Upper lobe of left lung (tissue), 4 donors: ENCODE measurements at regions not wholly inside any gene's neighbourhood (a gene's known extent, or its start where the extent isn't known, plus 50 kb on each side); places are given as distances from the start of the nearest gene placed in this dataset.

Source experiments
- CTCF ChIP-seq, 6 experiments: fragments of 450-650 bp in 4 of 6; fragments of 200-600 bp in 2 of 6; sonication (generic) in 2 of 6; IDR thresholded peaks; one replicate each; pipeline ENCODE4 v1.5.1; 2016 to 2019; ENCODE audit warnings: antibody characterized with exemption in 6 of 6
- EP300 ChIP-seq, 4 donors: sonication (generic); formaldehyde crosslinking; IDR thresholded peaks; one replicate each; pipeline ENCODE4 v1.5.1; 2017; ENCODE audit warnings: antibody characterized with exemption in 4 of 4, control low read depth in 2 of 4
- POLR2A ChIP-seq, 4 donors: fragments of 450-650 bp; IDR thresholded peaks; one replicate each; pipeline ENCODE4 v1.5.1; 2016 to 2017; ENCODE audit warnings: antibody characterized with exemption in 4 of 4, mild to moderate bottlenecking in 2 of 4
- POLR2AphosphoS5 ChIP-seq, 2 donors: sonication (generic); formaldehyde crosslinking; IDR thresholded peaks; one replicate each; pipeline ENCODE4 v1.5.1; 2017; ENCODE audit warnings: antibody characterized with exemption in 2 of 2

GRCh38 chr3:174681784-174682183 lies 177.3 kb upstream of the NAALADL2 start:
- no peak for TF ChIP-seq CTCF (IDR thresholded peaks at IDR 0.05)
- no peak for TF ChIP-seq POLR2AphosphoS5 (IDR thresholded peaks at IDR 0.05)
- no peak for TF ChIP-seq EP300 (IDR thresholded peaks at IDR 0.05)
- no peak for TF ChIP-seq POLR2A (IDR thresholded peaks at IDR 0.05)
